ENCODE measurements at regions not wholly inside any gene's neighbourhood (a gene's known extent, or its start where the extent isn't known, plus 50 kb on each side); places are given as distances from the start of the nearest gene placed in this dataset.

- TF ChIP-seq POLR2AphosphoS5 (IDR thresholded peaks at IDR 0.05; ENCODE audit: low read depth, low read length) (no peak), TAF1 (IDR thresholded peaks at IDR 0.05; ENCODE audit: borderline replicate concordance, insufficient read depth, low read length) (no peak), FOXP2 (optimal IDR thresholded peaks at IDR 0.05; ENCODE audit: borderline replicate concordance, extremely low read depth, extremely low read length, insufficient read depth) (no peak), SIN3A (IDR thresholded peaks at IDR 0.05; ENCODE audit: borderline replicate concordance, insufficient read depth, low read length) (no peak), REST (IDR thresholded peaks at IDR 0.05; ENCODE audit: insufficient read depth in 1 of 2, low read depth in 2 of 2, low read length in 2 of 2) (no peak)
Observed at GRCh38 chr15:97457203-97457847, 503.2 kb upstream of the ARRDC4 start.

- no peak for TF ChIP-seq TAF1 (IDR thresholded peaks at IDR 0.05; ENCODE audit: borderline replicate concordance, insufficient read depth, low read length)
Observed at GRCh38 chr15:97459771-97460170, 500.7 kb upstream of the ARRDC4 start.

- TF ChIP-seq FOXP2 (optimal IDR thresholded peaks at IDR 0.05; ENCODE audit: borderline replicate concordance, extremely low read depth, extremely low read length, insufficient read depth): no peak
- TF ChIP-seq REST (IDR thresholded peaks at IDR 0.05; ENCODE audit: insufficient read depth in 1 of 2, low read depth in 2 of 2, low read length in 2 of 2): no peak
- TF ChIP-seq TAF1 (IDR thresholded peaks at IDR 0.05; ENCODE audit: borderline replicate concordance, insufficient read depth, low read length): no peak
- TF ChIP-seq POLR2AphosphoS5 (IDR thresholded peaks at IDR 0.05; ENCODE audit: low read depth, low read length): no peak
- no peak for TF ChIP-seq SIN3A (IDR thresholded peaks at IDR 0.05; ENCODE audit: borderline replicate concordance, insufficient read depth, low read length)
Observed at GRCh38 chr15:97461226-97461625, 499.3 kb upstream of the ARRDC4 start.

GRCh38 chr15:97463696-97464095 lies 496.8 kb upstream of the ARRDC4 start:
- no peak for TF ChIP-seq POLR2AphosphoS5 (IDR thresholded peaks at IDR 0.05; ENCODE audit: low read depth, low read length)
- no peak for TF ChIP-seq SIN3A (IDR thresholded peaks at IDR 0.05; ENCODE audit: borderline replicate concordance, insufficient read depth, low read length)
- TF ChIP-seq TAF1 (IDR thresholded peaks at IDR 0.05; ENCODE audit: borderline replicate concordance, insufficient read depth, low read length): no peak
- no peak for TF ChIP-seq FOXP2 (optimal IDR thresholded peaks at IDR 0.05; ENCODE audit: borderline replicate concordance, extremely low read depth, extremely low read length, insufficient read depth)
- TF ChIP-seq REST (IDR thresholded peaks at IDR 0.05; ENCODE audit: insufficient read depth in 1 of 2, low read depth in 2 of 2, low read length in 2 of 2): no peak

- TF ChIP-seq REST (IDR thresholded peaks at IDR 0.05; ENCODE audit: insufficient read depth in 1 of 2, low read depth in 2 of 2, low read length in 2 of 2): no peak
Observed at GRCh38 chr15:97470417-97470816, 490.1 kb upstream of the ARRDC4 start.

All from PFSK-1 (cell line).